Erythroblast (primary cell): ENCODE measurements at regions not wholly inside any gene's neighbourhood (a gene's known extent, or its start where the extent isn't known, plus 50 kb on each side); places are given as distances from the start of the nearest gene placed in this dataset.

Experiments used
- GATA1 ChIP-seq: IDR thresholded peaks from 2 replicates; pipeline ENCODE4 v1.6.1; 2011; ENCODE audit warnings: low read depth, mild to moderate bottlenecking, control low read depth, low read length, moderate library complexity
- POLR2A ChIP-seq: IDR thresholded peaks from 2 replicates; pipeline ENCODE4 v1.6.1; 2011; ENCODE audit warnings: mild to moderate bottlenecking, low read length

DNA sequence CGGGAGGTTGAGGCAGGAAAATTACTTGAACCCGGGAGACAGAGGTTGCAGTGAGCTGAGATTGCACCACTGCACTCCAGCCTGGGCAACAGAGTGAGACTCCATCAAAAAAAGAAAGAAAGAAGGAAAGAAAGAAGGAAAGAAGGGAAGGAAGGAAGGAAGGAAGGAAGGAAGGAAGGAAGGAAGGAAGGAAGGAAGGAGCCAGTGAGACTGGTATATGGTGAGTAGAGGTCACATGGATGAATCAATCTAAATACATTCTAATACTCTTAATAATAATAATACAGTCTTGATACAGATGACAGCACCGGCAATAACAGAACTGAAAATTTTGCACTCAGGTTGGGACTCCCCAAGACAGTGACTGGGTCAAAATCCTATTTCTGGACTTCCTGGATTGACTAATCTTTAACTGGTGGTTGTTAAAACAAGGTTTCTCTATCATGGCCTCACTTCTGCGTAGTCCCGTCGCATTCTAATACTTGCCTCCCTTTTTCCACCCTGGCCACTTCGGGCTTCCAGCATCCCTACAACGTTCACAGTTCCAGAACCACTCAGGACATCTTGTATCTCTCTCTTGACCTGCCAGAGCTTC is 53.5 kb upstream of the EIF3M start:
- no peak for TF ChIP-seq POLR2A
- no peak for TF ChIP-seq GATA1
